ENCODE measurements at regions not wholly inside any gene's neighbourhood (a gene's known extent, or its start where the extent isn't known, plus 50 kb on each side); places are given as distances from the start of the nearest gene placed in this dataset.

- TF ChIP-seq ZSCAN20 (CRISPR knock-in tag; IDR thresholded peaks at IDR 0.05; ENCODE audit: borderline replicate concordance) = no peak
These were observed 56.8 kb downstream of the GSC start (continued) for GRCh38 chr14:94713115-94713514.

DNA sequence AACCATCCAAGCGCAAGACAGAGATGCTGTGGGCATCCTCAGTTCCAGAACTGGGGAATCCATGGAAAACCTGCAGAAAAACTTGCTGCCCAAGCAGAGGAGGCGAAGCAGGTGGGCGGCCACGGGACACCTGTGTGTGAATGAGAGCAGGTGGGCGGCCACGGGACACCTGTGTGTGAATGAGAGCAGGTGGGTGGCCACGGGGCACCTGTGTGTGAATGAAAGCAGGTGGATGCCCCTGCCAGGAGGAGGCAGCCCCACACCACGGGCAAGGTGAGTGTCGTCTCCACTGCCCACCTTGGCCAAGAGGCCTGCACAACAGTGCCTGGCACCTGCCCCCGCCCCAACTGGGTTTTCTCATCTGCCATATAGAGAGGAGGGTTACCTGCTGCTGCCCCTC, 59.2 kb downstream of the GSC start:
- FAIRE-seq = no peak
- Histone ChIP-seq H2AFZ (ENCODE audit: low read length) (no peak overlapping the region), H3K79me2 (ENCODE audit: insufficient read depth, low read length) (no peaks in the 10 kb centered on the region), H3K9me3 (ENCODE audit: low read length) (no peaks in the 10 kb centered on the region), H3K27me3 (ENCODE audit: control insufficient read depth in 1 of 2, insufficient read depth in 2 of 2, low read length in 2 of 2) (peaks cover 2 to 50% of the 10 kb centered on the region in 2 experiments; a peak in 3 of 5 replicates), H3K27ac (ENCODE audit: extremely low read length, insufficient read depth, low read length) (no peak overlapping the region), H3K4me3 (replicated peaks in 1 of 3; ENCODE audit: insufficient read depth in 1 of 3, low read depth in 2 of 3, low read length in 3 of 3) (no peak overlapping the region), H3K36me3 (replicated peaks in 1 of 2; ENCODE audit: control insufficient read depth in 1 of 2, insufficient read depth in 2 of 2, low read length in 2 of 2) (no peaks in the 10 kb centered on the region), H4K20me1 (ENCODE audit: insufficient read depth, low read length) (no peaks in the 10 kb centered on the region), H3K4me2 (ENCODE audit: low read depth, low read length) (no peak overlapping the region), H3K4me1 (ENCODE audit: insufficient read depth, low read length) (no peaks in the 10 kb centered on the region), H3K9ac (ENCODE audit: insufficient read depth, low read depth, low read length) (no peak overlapping the region)
- intact Hi-C loops (cut with micrococcal nuclease; ENCODE audit: unreplicated experiment) = no loop called here
- POLR2A ChIA-PET = no interaction called here
- in situ Hi-C loops (cut with HindIII; ENCODE audit: extremely low pct_ligation_motif_present, low pct_unique_long_range_greater_than_20kb) = no loop called here
- ATAC-seq = no peak; the same call in 2 of the 3 replicates
- CTCF ChIA-PET (ENCODE audit: low intra/inter-chr PET ratio, low total read pairs) = no interaction called here
- no TSS peak for BruUV-seq (replicated peaks)
- DNase-seq (ENCODE audit: low spot score) = no peak
- WGBS (ENCODE audit: low lambda C conversion rate) = 19% methylated on average over 7 of the region's 10 CpGs
- TF ChIP-seq ZNF556 (CRISPR knock-in tag; IDR thresholded peaks at IDR 0.05; ENCODE audit: borderline replicate concordance) (no peak), RNF2 (conservative IDR thresholded peaks at IDR 0.05; ENCODE audit: low read depth) (no peak), ZNF460 (CRISPR knock-in tag; IDR thresholded peaks at IDR 0.05; ENCODE audit: borderline replicate concordance) (no peak), TARDBP (CRISPR knock-in tag; IDR thresholded peaks at IDR 0.05) (no peak), ZNF274 (CRISPR knock-in tag; IDR thresholded peaks at IDR 0.05) (no peak), REPIN1 (CRISPR knock-in tag; IDR thresholded peaks at IDR 0.05; ENCODE audit: borderline replicate concordance, low read depth) (no peak), HNF1B (CRISPR knock-in tag; IDR thresholded peaks at IDR 0.05) (no peak), SMC3 (IDR thresholded peaks at IDR 0.05; ENCODE audit: low read length) (no peak), MLLT10 (CRISPR knock-in tag; IDR thresholded peaks at IDR 0.05) (no peak), ZFY (CRISPR knock-in tag; IDR thresholded peaks at IDR 0.05) (no peak), MEF2D (CRISPR knock-in tag; IDR thresholded peaks at IDR 0.05) (no peak)
- TF ChIP-seq, protein P1, sequence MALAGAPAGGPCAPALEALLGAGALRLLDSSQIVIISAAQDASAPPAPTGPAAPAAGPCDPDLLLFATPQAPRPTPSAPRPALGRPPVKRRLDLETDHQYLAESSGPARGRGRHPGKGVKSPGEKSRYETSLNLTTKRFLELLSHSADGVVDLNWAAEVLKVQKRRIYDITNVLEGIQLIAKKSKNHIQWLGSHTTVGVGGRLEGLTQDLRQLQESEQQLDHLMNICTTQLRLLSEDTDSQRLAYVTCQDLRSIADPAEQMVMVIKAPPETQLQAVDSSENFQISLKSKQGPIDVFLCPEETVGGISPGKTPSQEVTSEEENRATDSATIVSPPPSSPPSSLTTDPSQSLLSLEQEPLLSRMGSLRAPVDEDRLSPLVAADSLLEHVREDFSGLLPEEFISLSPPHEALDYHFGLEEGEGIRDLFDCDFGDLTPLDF (CRISPR knock-in tag; IDR thresholded peaks at IDR 0.05) = no peak

All from HepG2 (cell line).